HG03139 (cell line): ENCODE measurements at regions not wholly inside any gene's neighbourhood (a gene's known extent, or its start where the extent isn't known, plus 50 kb on each side); places are given as distances from the start of the nearest gene placed in this dataset.
"Not testable (repeated sequence)": the region's sequence is repeated elsewhere in the genome, so short reads cannot be mapped to it uniquely, and the experiment has no call there.

ENCODE experiments used
- ATAC-seq: cut with Tn5 transposase; IDR thresholded peaks from one replicate; pipeline ENCODE4 v1.9.1; 2021; ENCODE audit not compliant: unreplicated experiment

GRCh38 chr4:117533501-117533900 lies 448.1 kb upstream of the TRAM1L1 start:
- no peak for ATAC-seq

- ATAC-seq, result no peak
Measured at GRCh38 chr4:117545039-117545438, 459.7 kb upstream of the TRAM1L1 start.

- ATAC-seq, result no peak
Measured at GRCh38 chr4:117549524-117549923, 464.1 kb upstream of the TRAM1L1 start.

- ATAC-seq, result no peak
Measured at GRCh38 chr4:117550085-117550484, 464.7 kb upstream of the TRAM1L1 start.

- no peak for ATAC-seq
Measured at GRCh38 chr4:117560329-117560728, 474.0 kb upstream of the NDST3 start.

- ATAC-seq, result no peak
Measured at GRCh38 chr4:117574085-117574484, 460.2 kb upstream of the NDST3 start.

- ATAC-seq, result no peak
Measured at GRCh38 chr4:117575850-117576249, 458.4 kb upstream of the NDST3 start.

- no peak for ATAC-seq
Measured at GRCh38 chr4:117577686-117578311, 456.5 kb upstream of the NDST3 start.

GRCh38 chr4:117588771-117589170 lies 445.5 kb upstream of the NDST3 start:
- no peak for ATAC-seq

- no peak for ATAC-seq
Measured at GRCh38 chr4:117596917-117597480, 437.3 kb upstream of the NDST3 start.

- ATAC-seq, result not testable (repeated sequence)
Measured at GRCh38 chr4:117599393-117599792, 434.9 kb upstream of the NDST3 start.

GRCh38 chr4:117600936-117601335 lies 433.4 kb upstream of the NDST3 start:
- not testable (repeated sequence) for ATAC-seq

- ATAC-seq, result no peak
Measured at GRCh38 chr4:117610706-117611308, 423.5 kb upstream of the NDST3 start.

GRCh38 chr4:117621673-117622072 lies 412.6 kb upstream of the NDST3 start:
- ATAC-seq, result no peak

- no peak for ATAC-seq
Measured at GRCh38 chr4:117623326-117623725, 411.0 kb upstream of the NDST3 start.

GRCh38 chr4:117626664-117627063 lies 407.6 kb upstream of the NDST3 start:
- no peak for ATAC-seq

GRCh38 chr4:117634716-117635115 lies 399.6 kb upstream of the NDST3 start:
- ATAC-seq, result no peak

GRCh38 chr4:117637347-117637746 lies 396.9 kb upstream of the NDST3 start:
- ATAC-seq, result no peak

- ATAC-seq, result no peak
Measured at GRCh38 chr4:117640836-117641235, 393.4 kb upstream of the NDST3 start.

GRCh38 chr4:117641519-117641918 lies 392.8 kb upstream of the NDST3 start:
- ATAC-seq, result no peak

- no peak for ATAC-seq
Measured at GRCh38 chr4:117654079-117654478, 380.2 kb upstream of the NDST3 start.

GRCh38 chr4:117660668-117661067 lies 373.6 kb upstream of the NDST3 start:
- ATAC-seq, result no peak
